ENCODE measurements at regions not wholly inside any gene's neighbourhood (a gene's known extent, or its start where the extent isn't known, plus 50 kb on each side); places are given as distances from the start of the nearest gene placed in this dataset.

DNA sequence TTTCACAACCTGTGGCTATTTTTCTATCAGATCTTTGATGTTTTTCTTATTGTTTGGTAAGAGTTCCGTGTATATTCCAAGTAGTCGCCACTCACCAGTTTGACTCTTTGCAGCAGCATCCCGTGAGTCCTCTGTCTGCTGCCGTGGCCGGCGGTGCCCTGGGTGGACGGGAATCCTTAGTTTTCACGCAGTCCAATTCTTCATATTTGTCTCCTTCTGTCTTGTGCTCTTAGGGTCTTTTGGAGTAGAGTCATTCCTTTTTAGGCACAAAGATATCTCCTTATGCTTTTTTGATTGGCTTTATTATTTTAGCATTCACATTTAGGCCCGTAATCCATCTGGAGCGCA lies 94.9 kb upstream of the MSX1 start:
- ChIA-PET POLR2A (no interaction called here), CTCF (ENCODE audit: low intra/inter-chr PET ratio) (no interaction called here)
- BruUV-seq (replicated peaks), result no TSS peak
- intact Hi-C loops (cut with micrococcal nuclease) (no loop called here), in situ Hi-C loops (cut with MboI) (no loop called here)
- H3K27ac ChIP-seq (ENCODE audit: extremely low read depth, low read depth, low read length), result no peak overlapping the region
- no peak overlapping the region for H3K4me2 ChIP-seq (ENCODE audit: insufficient read depth, low read length)
- no peak overlapping the region for H3K9ac ChIP-seq (ENCODE audit: insufficient read depth in 1 of 2, low read depth in 2 of 2, low read length in 2 of 2)
- 0% methylated on average over 9 of the region's 10 CpGs for WGBS (ENCODE audit: insufficient coverage, low coverage, missing lambda C conversion rate)
- ATAC-seq (no peak), FAIRE-seq (no peak), DNase-seq (ENCODE audit: extremely low read depth in 1 of 4, low spot score in 3 of 4) (no peak)
- H2AFZ ChIP-seq (ENCODE audit: low read depth, low read length), result no peak overlapping the region
- no peak overlapping the region for H3K4me3 ChIP-seq
- TF ChIP-seq POLR2B (IDR thresholded peaks at IDR 0.05; ENCODE audit: low read depth, partially characterized antibody), result no peak
- TF ChIP-seq ESRRA (IDR thresholded peaks at IDR 0.05; ENCODE audit: borderline replicate concordance, low read depth), result no peak
- H4K20me1 ChIP-seq (replicated peaks; ENCODE audit: control insufficient read depth, insufficient read depth, low read length), result peaks cover 17% of the 10 kb centered on the region; the same call in 1 of the 2 replicates
- H3K27me3 ChIP-seq (ENCODE audit: control insufficient read depth in 2 of 2, insufficient read depth in 2 of 2, low read length in 2 of 2), result peaks cover 45 to 71% of the 10 kb centered on the region in 2 experiments
- H3K4me1 ChIP-seq (replicated peaks in 1 of 2; ENCODE audit: control insufficient read depth in 2 of 2, insufficient read depth in 2 of 2, low read length in 2 of 2), result no peaks in the 10 kb centered on the region
- no peaks in the 10 kb centered on the region for H3K9me3 ChIP-seq (replicated peaks; ENCODE audit: control insufficient read depth, insufficient read depth, low read depth, low read length)
- no peaks in the 10 kb centered on the region for H3K36me3 ChIP-seq (ENCODE audit: control insufficient read depth, insufficient read depth, low read length)
- H3K9me1 ChIP-seq (ENCODE audit: control insufficient read depth, insufficient read depth, low read length), result no peaks in the 10 kb centered on the region
- H3K79me2 ChIP-seq (ENCODE audit: control insufficient read depth, insufficient read depth, low read length), result no peaks in the 10 kb centered on the region

DNA sequence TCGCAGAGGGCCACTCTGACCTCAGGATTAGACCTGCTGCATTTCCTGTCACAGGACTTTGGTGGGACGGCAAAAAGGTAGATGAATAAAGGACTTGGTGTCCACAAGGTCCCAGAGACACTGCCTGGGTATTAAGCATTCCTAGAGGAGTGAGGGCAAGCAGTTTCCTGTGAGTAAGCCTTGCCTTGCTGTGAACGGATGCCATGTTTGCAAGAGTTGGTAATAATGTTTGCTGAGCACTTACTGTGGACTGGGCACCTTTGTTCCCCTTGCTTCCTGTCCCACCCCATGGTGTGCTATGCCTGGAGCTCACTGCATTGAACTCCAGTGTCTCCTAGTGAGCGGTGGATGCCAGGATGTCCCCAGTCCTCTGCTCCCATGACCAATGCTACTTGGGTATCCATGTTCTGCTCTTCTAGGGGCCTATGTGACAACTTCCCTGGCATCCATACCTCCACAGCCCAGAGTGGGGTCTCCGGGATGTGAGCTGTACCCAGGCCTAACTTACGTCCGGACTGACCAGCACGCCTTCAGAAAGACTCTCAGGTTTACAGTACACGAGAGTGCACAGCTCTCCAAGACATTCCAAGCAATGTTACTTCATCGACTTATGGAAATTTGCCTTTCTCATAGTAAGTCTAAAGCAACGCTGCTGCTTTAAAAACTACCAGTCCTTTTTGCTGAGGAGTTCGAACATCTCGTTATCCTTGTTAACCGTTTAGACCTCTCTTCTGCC lies 95.5 kb upstream of the MSX1 start:
- in situ Hi-C loops (cut with MboI), result no loop called here
- no peak for FAIRE-seq
- DNase-seq (ENCODE audit: extremely low read depth in 1 of 4, low spot score in 3 of 4), result no peak
- under 1% methylated on average over 14 of the region's 14 CpGs for WGBS (ENCODE audit: insufficient coverage, low coverage, missing lambda C conversion rate)
- intact Hi-C loops (cut with micrococcal nuclease), result no loop called here
- no peak for ATAC-seq
- Histone ChIP-seq H3K79me2 (ENCODE audit: control insufficient read depth, insufficient read depth, low read length) (no peaks in the 10 kb centered on the region), H3K27ac (ENCODE audit: extremely low read depth, low read depth, low read length) (no peak overlapping the region), H3K27me3 (ENCODE audit: control insufficient read depth in 2 of 2, insufficient read depth in 2 of 2, low read length in 2 of 2) (peaks cover 46 to 75% of the 10 kb centered on the region in 2 experiments), H3K4me2 (ENCODE audit: insufficient read depth, low read length) (no peak overlapping the region), H3K9me1 (ENCODE audit: control insufficient read depth, insufficient read depth, low read length) (no peaks in the 10 kb centered on the region), H3K4me1 (replicated peaks in 1 of 2; ENCODE audit: control insufficient read depth in 2 of 2, insufficient read depth in 2 of 2, low read length in 2 of 2) (no peaks in the 10 kb centered on the region), H3K36me3 (ENCODE audit: control insufficient read depth, insufficient read depth, low read length) (no peaks in the 10 kb centered on the region), H4K20me1 (replicated peaks; ENCODE audit: control insufficient read depth, insufficient read depth, low read length) (peaks cover 17% of the 10 kb centered on the region; the same call in 1 of the 2 replicates), H3K9ac (ENCODE audit: insufficient read depth in 1 of 2, low read depth in 2 of 2, low read length in 2 of 2) (no peak overlapping the region), H2AFZ (ENCODE audit: low read depth, low read length) (no peak overlapping the region), H3K4me3 (no peak overlapping the region), H3K9me3 (replicated peaks; ENCODE audit: control insufficient read depth, insufficient read depth, low read depth, low read length) (no peaks in the 10 kb centered on the region)
- BruUV-seq (replicated peaks), result no TSS peak
- CTCF ChIA-PET (ENCODE audit: low intra/inter-chr PET ratio), result no interaction called here
- POLR2A ChIA-PET, result no interaction called here
- TF ChIP-seq ZFP1 (CRISPR knock-in tag; IDR thresholded peaks at IDR 0.05) (no peak), DPF2 (IDR thresholded peaks at IDR 0.05) (no peak), MXI1 (IDR thresholded peaks at IDR 0.05; ENCODE audit: low read depth, low read length) (no peak), FOXK2 (conservative IDR thresholded peaks at IDR 0.05 in 1 of 2, IDR thresholded peaks at IDR 0.05 in 1 of 2; ENCODE audit: low read depth in 2 of 2) (no peak), RBM34 (IDR thresholded peaks at IDR 0.05; ENCODE audit: borderline replicate concordance, insufficient read depth, low read length) (no peak), ZNF174 (CRISPR knock-in tag; IDR thresholded peaks at IDR 0.05) (no peak), CAMTA2 (CRISPR knock-in tag; conservative IDR thresholded peaks at IDR 0.05) (no peak), MYNN (IDR thresholded peaks at IDR 0.05) (no peak), MYNN (CRISPR knock-in tag; IDR thresholded peaks at IDR 0.05) (no peak), NR1H2 (CRISPR knock-in tag; IDR thresholded peaks at IDR 0.05) (no peak), ZNF280A (IDR thresholded peaks at IDR 0.05; ENCODE audit: low read depth, partially characterized antibody) (no peak), NR2F6 (CRISPR knock-in tag; IDR thresholded peaks at IDR 0.05) (no peak)
- TF ChIP-seq, protein P1, sequence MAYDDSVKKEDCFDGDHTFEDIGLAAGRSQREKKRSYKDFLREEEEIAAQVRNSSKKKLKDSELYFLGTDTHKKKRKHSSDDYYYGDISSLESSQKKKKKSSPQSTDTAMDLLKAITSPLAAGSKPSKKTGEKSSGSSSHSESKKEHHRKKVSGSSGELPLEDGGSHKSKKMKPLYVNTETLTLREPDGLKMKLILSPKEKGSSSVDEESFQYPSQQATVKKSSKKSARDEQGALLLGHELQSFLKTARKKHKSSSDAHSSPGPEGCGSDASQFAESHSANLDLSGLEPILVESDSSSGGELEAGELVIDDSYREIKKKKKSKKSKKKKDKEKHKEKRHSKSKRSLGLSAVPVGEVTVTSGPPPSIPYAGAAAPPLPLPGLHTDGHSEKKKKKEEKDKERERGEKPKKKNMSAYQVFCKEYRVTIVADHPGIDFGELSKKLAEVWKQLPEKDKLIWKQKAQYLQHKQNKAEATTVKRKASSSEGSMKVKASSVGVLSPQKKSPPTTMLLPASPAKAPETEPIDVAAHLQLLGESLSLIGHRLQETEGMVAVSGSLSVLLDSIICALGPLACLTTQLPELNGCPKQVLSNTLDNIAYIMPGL (CRISPR knock-in tag; IDR thresholded peaks at IDR 0.05), result no peak

All from K562 (cell line).